H9 (cell line): ENCODE measurements at regions not wholly inside any gene's neighbourhood (a gene's known extent, or its start where the extent isn't known, plus 50 kb on each side); places are given as distances from the start of the nearest gene placed in this dataset.

Experiments
- DNase-seq: peaks from one replicate; pipeline ENCODE4 v3.0.0-alpha.2; 2017
- H2AFZ ChIP-seq: one replicate; pipeline ENCODE4 v1.6.1; 2013; ENCODE audit warnings: mild to moderate bottlenecking, low read length, control low read depth, moderate library complexity
- H2AK5ac ChIP-seq: 2 replicates; pipeline ENCODE4 v1.6.1; 2013; ENCODE audit warnings: low read length, control low read depth, mixed read lengths; ENCODE audit not compliant: insufficient read length
- H2BK120ac ChIP-seq: one replicate; pipeline ENCODE4 v1.6.1; 2013; ENCODE audit warnings: low read depth, mild to moderate bottlenecking, low read length, control low read depth, inconsistent platforms; ENCODE audit not compliant: poor library complexity, severe bottlenecking
- H2BK12ac ChIP-seq: 2 replicates; pipeline ENCODE4 v1.6.1; 2013; ENCODE audit warnings: low read length, control low read depth, mixed read lengths, low read depth; ENCODE audit not compliant: insufficient read length
- H2BK15ac ChIP-seq: 2 replicates; pipeline ENCODE4 v1.6.1; 2013; ENCODE audit warnings: low read depth, low read length, control low read depth
- H2BK20ac ChIP-seq: one replicate; pipeline ENCODE4 v1.6.1; 2013; ENCODE audit warnings: low read depth, mild to moderate bottlenecking, low read length, control low read depth, inconsistent platforms; ENCODE audit not compliant: poor library complexity, severe bottlenecking
- H2BK5ac ChIP-seq: 2 replicates; pipeline ENCODE4 v1.6.1; 2013; ENCODE audit warnings: low read length, control low read depth, mixed read lengths; ENCODE audit not compliant: insufficient read length
- H3K14ac ChIP-seq: 2 replicates; pipeline ENCODE4 v1.6.1; 2013; ENCODE audit warnings: low read length, control low read depth; ENCODE audit not compliant: insufficient read depth
- H3K18ac ChIP-seq: 2 replicates; pipeline ENCODE4 v1.6.1; 2013; ENCODE audit warnings: low read depth, mild to moderate bottlenecking, mixed read lengths, low read length, control low read depth; ENCODE audit not compliant: insufficient read length
- H3K23ac ChIP-seq: 2 replicates; pipeline ENCODE4 v1.6.1; 2013; ENCODE audit warnings: low read length, control low read depth, mixed read lengths, low read depth; ENCODE audit not compliant: insufficient read length
- H3K23me2 ChIP-seq: 2 replicates; pipeline ENCODE4 v1.6.1; 2013; ENCODE audit warnings: low read depth, mild to moderate bottlenecking, mixed read lengths, low read length, control low read depth; ENCODE audit not compliant: insufficient read length, poor library complexity, severe bottlenecking
- H3K27ac ChIP-seq: 2 replicates; pipeline ENCODE4 v1.5.1; 2013; ENCODE audit warnings: low read length, control low read depth, mixed read lengths, low read depth; ENCODE audit not compliant: insufficient read length
- H3K27me3 ChIP-seq: 2 replicates; pipeline ENCODE4 v1.6.1; 2013; ENCODE audit warnings: low read length, control low read depth, inconsistent platforms; ENCODE audit not compliant: insufficient read depth
- H3K4ac ChIP-seq: 2 replicates; pipeline ENCODE4 v1.6.1; 2013; ENCODE audit warnings: low read depth, mild to moderate bottlenecking, control low read depth, inconsistent platforms, low read length, moderate library complexity
- H3K4me1 ChIP-seq: 2 replicates; pipeline ENCODE4 v1.6.1; 2013; ENCODE audit warnings: low read length, control low read depth, inconsistent platforms; ENCODE audit not compliant: insufficient read depth
- H3K4me2 ChIP-seq: 2 replicates; pipeline ENCODE4 v1.6.1; 2013; ENCODE audit warnings: low read length, control low read depth, mixed read lengths; ENCODE audit not compliant: insufficient read length, insufficient read depth
- H3K56ac ChIP-seq: 2 replicates; pipeline ENCODE4 v1.6.1; 2013; ENCODE audit warnings: low read depth, mild to moderate bottlenecking, mixed read lengths, low read length, control low read depth; ENCODE audit not compliant: insufficient read length
- H3K79me1 ChIP-seq: 2 replicates; pipeline ENCODE4 v1.6.1; 2013; ENCODE audit warnings: low read depth, mild to moderate bottlenecking, moderate library complexity, low read length, control low read depth, inconsistent platforms; ENCODE audit not compliant: insufficient read depth, poor library complexity, severe bottlenecking
- H3K79me2 ChIP-seq: 2 replicates; pipeline ENCODE4 v1.6.1; 2013; ENCODE audit warnings: low read length, control low read depth, inconsistent platforms; ENCODE audit not compliant: insufficient read depth
- H3K9ac ChIP-seq: 2 replicates; pipeline ENCODE4 v1.6.1; 2013; ENCODE audit warnings: low read length, control low read depth, mixed read lengths; ENCODE audit not compliant: insufficient read length; ENCODE audit errors: extremely low read depth
- H3K9me3 ChIP-seq: one replicate; pipeline ENCODE4 v1.6.1; 2013; ENCODE audit warnings: low read depth, low read length, inconsistent platforms; ENCODE audit not compliant: control insufficient read depth
- H3T11ph ChIP-seq: one replicate; pipeline ENCODE4 v1.6.1; 2013; ENCODE audit warnings: mild to moderate bottlenecking, low read length, control low read depth, inconsistent platforms
- H4K20me1 ChIP-seq: one replicate; pipeline ENCODE4 v1.6.1; 2013; ENCODE audit not compliant: control insufficient read depth, insufficient read length, insufficient read depth
- H4K5ac ChIP-seq: 2 replicates; pipeline ENCODE4 v1.6.1; 2013; ENCODE audit warnings: low read depth, mild to moderate bottlenecking, mixed read lengths, low read length, control low read depth; ENCODE audit not compliant: insufficient read length
- H4K8ac ChIP-seq: replicated peaks from 2 replicates; pipeline ENCODE4 v1.6.1; 2013; ENCODE audit warnings: low read length, control low read depth, mixed read lengths, low read depth; ENCODE audit not compliant: insufficient read length
- H4K91ac ChIP-seq: 2 replicates; pipeline ENCODE4 v1.6.1; 2013; ENCODE audit warnings: low read depth, mild to moderate bottlenecking, moderate library complexity, mixed read lengths, low read length, control low read depth; ENCODE audit not compliant: insufficient read length
- H3K27ac Mint-ChIP-seq, 3 experiments: 2 replicates in 2 of 3; 3 replicates in 1 of 3; pipeline ENCODE4 v1.8.0; 2020 to 2021; ENCODE audit warnings: mixed read lengths in 3 of 3, mild to moderate bottlenecking in 1 of 3, moderate library complexity in 1 of 3
- H3K27me3 Mint-ChIP-seq: 2 replicates; pipeline ENCODE4 v1.8.0; 2021; ENCODE audit warnings: low read depth, mild to moderate bottlenecking, moderate library complexity, mixed read lengths
- H3K36me3 Mint-ChIP-seq, 3 experiments: 2 replicates in 2 of 3; 3 replicates in 1 of 3; pipeline ENCODE4 v1.8.0; 2020 to 2021; ENCODE audit warnings: low read depth in 3 of 3, mixed read lengths in 3 of 3; ENCODE audit not compliant: insufficient read depth in 1 of 3
- H3K4me1 Mint-ChIP-seq, 2 experiments: 2 replicates each; pipeline ENCODE4 v1.8.0; 2020; ENCODE audit warnings: mixed read lengths in 2 of 2
- H3K4me3 Mint-ChIP-seq, 2 experiments: 2 replicates in 1 of 2; 3 replicates in 1 of 2; pipeline ENCODE4 v1.8.0; 2020 to 2021; ENCODE audit warnings: mild to moderate bottlenecking in 2 of 2, mixed read lengths in 2 of 2, moderate library complexity in 1 of 2
- H3K9me3 Mint-ChIP-seq, 2 experiments: 2 replicates in 1 of 2; 3 replicates in 1 of 2; pipeline ENCODE4 v1.8.0; 2020; ENCODE audit warnings: mild to moderate bottlenecking in 2 of 2, mixed read lengths in 2 of 2, moderate library complexity in 1 of 2
- WGBS: extraction: QIAGEN DNeasy Blood & Tissue Kit; methylation state at CpG from one replicate; pipeline ENCODE4 v1.1.7; 2013; ENCODE audit warnings: missing lambda C conversion rate, low lambda C conversion rate, mixed read lengths; ENCODE audit not compliant: insufficient read length; ENCODE audit errors: extremely low coverage; 5-methylcytosine and 5-hydroxymethylcytosine counted together
- TF ChIP-seq, protein P1 (sequence below): fragments of 200-600 bp; sonication (generic); conservative IDR thresholded peaks from 3 replicates; pipeline ENCODE4 v1.8.0; 2021; ENCODE audit warnings: antibody characterized with exemption, mild to moderate bottlenecking

- no peaks in the 10 kb centered on the region for H3K23me2 ChIP-seq
- H3K56ac ChIP-seq, result no peak overlapping the region
- H2BK12ac ChIP-seq, result no peak overlapping the region
- no peaks in the 10 kb centered on the region for H4K20me1 ChIP-seq
- H4K5ac ChIP-seq, result no peak overlapping the region
- H2AK5ac ChIP-seq, result no peak overlapping the region
- H2BK5ac ChIP-seq, result no peak overlapping the region
- DNase-seq, result no peak
- no peak overlapping the region for H3K23ac ChIP-seq
- no peaks in the 10 kb centered on the region for H3K9me3 ChIP-seq
- peaks cover 4 to 6% (median 4%) of the 10 kb centered on the region in 3 experiments; a peak in 6 of 7 replicates for H3K36me3 Mint-ChIP-seq
- no peaks in the 10 kb centered on the region for H3K79me1 ChIP-seq
- peaks cover 6 to 8% of the 10 kb centered on the region in 2 experiments for H3K9me3 Mint-ChIP-seq
- no peak overlapping the region for H2BK20ac ChIP-seq
- H3K14ac ChIP-seq, result no peak overlapping the region
- no peaks in the 10 kb centered on the region for H3K27me3 ChIP-seq
- TF ChIP-seq, protein P1, sequence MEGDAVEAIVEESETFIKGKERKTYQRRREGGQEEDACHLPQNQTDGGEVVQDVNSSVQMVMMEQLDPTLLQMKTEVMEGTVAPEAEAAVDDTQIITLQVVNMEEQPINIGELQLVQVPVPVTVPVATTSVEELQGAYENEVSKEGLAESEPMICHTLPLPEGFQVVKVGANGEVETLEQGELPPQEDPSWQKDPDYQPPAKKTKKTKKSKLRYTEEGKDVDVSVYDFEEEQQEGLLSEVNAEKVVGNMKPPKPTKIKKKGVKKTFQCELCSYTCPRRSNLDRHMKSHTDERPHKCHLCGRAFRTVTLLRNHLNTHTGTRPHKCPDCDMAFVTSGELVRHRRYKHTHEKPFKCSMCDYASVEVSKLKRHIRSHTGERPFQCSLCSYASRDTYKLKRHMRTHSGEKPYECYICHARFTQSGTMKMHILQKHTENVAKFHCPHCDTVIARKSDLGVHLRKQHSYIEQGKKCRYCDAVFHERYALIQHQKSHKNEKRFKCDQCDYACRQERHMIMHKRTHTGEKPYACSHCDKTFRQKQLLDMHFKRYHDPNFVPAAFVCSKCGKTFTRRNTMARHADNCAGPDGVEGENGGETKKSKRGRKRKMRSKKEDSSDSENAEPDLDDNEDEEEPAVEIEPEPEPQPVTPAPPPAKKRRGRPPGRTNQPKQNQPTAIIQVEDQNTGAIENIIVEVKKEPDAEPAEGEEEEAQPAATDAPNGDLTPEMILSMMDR, result no peak
- no peaks in the 10 kb centered on the region for H3K4me1 ChIP-seq
- no peak overlapping the region for H3K18ac ChIP-seq
- H3K27ac Mint-ChIP-seq, result no peak overlapping the region; a peak in 1 of 7 replicates
- no peak overlapping the region for H4K91ac ChIP-seq
- no peak overlapping the region for H2AFZ ChIP-seq
- H2BK120ac ChIP-seq, result no peak overlapping the region
- H2BK15ac ChIP-seq, result no peak overlapping the region
- no peak overlapping the region; a peak in 1 of 5 replicates for H3K4me3 Mint-ChIP-seq
- no peak overlapping the region for H3T11ph ChIP-seq
- no peak overlapping the region for H3K4ac ChIP-seq
- peaks cover 31% of the 10 kb centered on the region for H3K27me3 Mint-ChIP-seq
- no peak overlapping the region for H3K4me2 ChIP-seq
- H3K27ac ChIP-seq, result no peak overlapping the region
- no CpG with 5 or more reads among the region's 11 CpGs for WGBS
- no peak overlapping the region for H3K9ac ChIP-seq
- no peaks in the 10 kb centered on the region for H3K79me2 ChIP-seq
- no peak overlapping the region for H4K8ac ChIP-seq
- H3K4me1 Mint-ChIP-seq, result peaks cover 0 to 9% of the 10 kb centered on the region in 2 experiments; a peak in 2 of 4 replicates
These were observed 278.9 kb upstream of the FOXF1 start for GRCh38 chr16:86231321-86231995.
